Mesenchymal stem cell (in vitro differentiated cells and primary cell): ENCODE measurements at regions not wholly inside any gene's neighbourhood (a gene's known extent, or its start where the extent isn't known, plus 50 kb on each side); places are given as distances from the start of the nearest gene placed in this dataset.

Experiments used
- DNase-seq: peaks from one replicate; pipeline ENCODE4 v3.0.0-alpha.2; 2013
- H2AFZ ChIP-seq: one replicate; pipeline ENCODE4 v1.6.1; 2013; ENCODE audit warnings: low read depth, mild to moderate bottlenecking, control low read depth, inconsistent platforms, low read length, moderate library complexity
- H2AK5ac ChIP-seq: 2 replicates; pipeline ENCODE4 v1.6.1; 2013; ENCODE audit warnings: low read length, moderate library complexity, mild to moderate bottlenecking, inconsistent platforms; ENCODE audit not compliant: severe bottlenecking
- H2BK120ac ChIP-seq: one replicate; pipeline ENCODE4 v1.6.1; 2013; ENCODE audit warnings: low read depth, mild to moderate bottlenecking, inconsistent platforms, low read length, moderate library complexity
- H2BK12ac ChIP-seq, 2 experiments: one replicate each; pipeline ENCODE4 v1.6.1; 2013; ENCODE audit warnings: inconsistent platforms in 2 of 2, low read length in 2 of 2, mild to moderate bottlenecking in 2 of 2, moderate library complexity in 2 of 2, control low read depth in 1 of 2
- H2BK15ac ChIP-seq: one replicate; pipeline ENCODE4 v1.6.1; 2013; ENCODE audit warnings: mild to moderate bottlenecking, low read depth, inconsistent platforms; ENCODE audit not compliant: poor library complexity, severe bottlenecking
- H2BK5ac ChIP-seq: 2 replicates; pipeline ENCODE4 v1.6.1; 2013; ENCODE audit warnings: low read depth, mild to moderate bottlenecking, low read length, control low read depth, inconsistent platforms; ENCODE audit not compliant: poor library complexity, severe bottlenecking
- H3K14ac ChIP-seq, 2 experiments: one replicate each; pipeline ENCODE4 v1.6.1; 2013; ENCODE audit warnings: inconsistent platforms in 2 of 2, low read length in 2 of 2, control low read depth in 1 of 2, mild to moderate bottlenecking in 1 of 2, moderate library complexity in 1 of 2
- H3K18ac ChIP-seq, 2 experiments: one replicate each; pipeline ENCODE4 v1.6.1; 2013; ENCODE audit warnings: inconsistent platforms in 2 of 2, low read length in 2 of 2, control low read depth in 1 of 2, low read depth in 1 of 2, mild to moderate bottlenecking in 1 of 2
- H3K23ac ChIP-seq, 2 experiments: one replicate each; pipeline ENCODE4 v1.6.1; 2013; ENCODE audit warnings: inconsistent platforms in 2 of 2, low read length in 2 of 2, mild to moderate bottlenecking in 2 of 2, moderate library complexity in 2 of 2, control low read depth in 1 of 2
- H3K27ac ChIP-seq: 2 replicates; pipeline ENCODE4 v1.5.1; 2013; ENCODE audit warnings: mild to moderate bottlenecking, moderate library complexity, low read length, control low read depth, inconsistent platforms; ENCODE audit not compliant: poor library complexity, severe bottlenecking
- H3K27me3 ChIP-seq, 2 experiments: 2 replicates each; pipeline versions ENCODE4 v1.6.1 to v1.7.0; 2013; ENCODE audit warnings: low read length in 2 of 2, mild to moderate bottlenecking in 2 of 2, moderate library complexity in 2 of 2, control low read depth in 1 of 2, inconsistent platforms in 1 of 2; ENCODE audit not compliant: control insufficient read depth in 1 of 2, insufficient read depth in 1 of 2
- H3K36me3 ChIP-seq, 2 experiments: 2 replicates each; pipeline versions ENCODE4 v1.6.1 to v1.7.0; 2013; ENCODE audit warnings: low read length in 2 of 2, control low read depth in 1 of 2, inconsistent platforms in 1 of 2, low read depth in 1 of 2, mild to moderate bottlenecking in 1 of 2; ENCODE audit not compliant: insufficient read depth in 2 of 2, control insufficient read depth in 1 of 2
- H3K4ac ChIP-seq, 2 experiments: one replicate each; pipeline ENCODE4 v1.6.1; 2013; ENCODE audit warnings: inconsistent platforms in 2 of 2, low read length in 2 of 2, mild to moderate bottlenecking in 2 of 2, moderate library complexity in 2 of 2, control low read depth in 1 of 2, low read depth in 1 of 2
- H3K4me1 ChIP-seq: 2 replicates; pipeline ENCODE4 v1.6.1; 2013; ENCODE audit warnings: low read depth, low read length, control low read depth; ENCODE audit not compliant: control insufficient read depth, insufficient read depth
- H3K4me2 ChIP-seq: 2 replicates; pipeline ENCODE4 v1.6.1; 2013; ENCODE audit warnings: low read length, mild to moderate bottlenecking, inconsistent platforms; ENCODE audit not compliant: poor library complexity, severe bottlenecking
- H3K4me3 ChIP-seq, 2 experiments: 2 replicates each; pipeline versions ENCODE4 v1.5.1 to v1.7.0; 2013; ENCODE audit warnings: low read length in 2 of 2, mild to moderate bottlenecking in 2 of 2, control low read depth in 1 of 2, low read depth in 1 of 2; ENCODE audit not compliant: insufficient read depth in 1 of 2
- H3K79me1 ChIP-seq: replicated peaks from 2 replicates; pipeline ENCODE4 v1.6.1; 2013; ENCODE audit warnings: mild to moderate bottlenecking, control low read depth, low read length, inconsistent platforms; ENCODE audit not compliant: poor library complexity, severe bottlenecking
- H3K9ac ChIP-seq: 2 replicates; pipeline ENCODE4 v1.7.0; 2013; ENCODE audit warnings: mild to moderate bottlenecking, low read length, moderate library complexity
- H3K9me3 ChIP-seq: 2 replicates; pipeline ENCODE4 v1.7.0; 2013; ENCODE audit warnings: mild to moderate bottlenecking, low read length; ENCODE audit not compliant: control insufficient read depth
- H4K8ac ChIP-seq: one replicate; pipeline ENCODE4 v1.6.1; 2013; ENCODE audit warnings: inconsistent platforms, mild to moderate bottlenecking, low read length, moderate library complexity
- H4K91ac ChIP-seq: one replicate; pipeline ENCODE4 v1.6.1; 2013; ENCODE audit warnings: mild to moderate bottlenecking, low read length, inconsistent platforms
- WGBS: methylation state at CpG from one replicate; pipeline ENCODE4 v1.1.7; 2013; ENCODE audit warnings: mixed read lengths; 5-methylcytosine and 5-hydroxymethylcytosine counted together

DNA sequence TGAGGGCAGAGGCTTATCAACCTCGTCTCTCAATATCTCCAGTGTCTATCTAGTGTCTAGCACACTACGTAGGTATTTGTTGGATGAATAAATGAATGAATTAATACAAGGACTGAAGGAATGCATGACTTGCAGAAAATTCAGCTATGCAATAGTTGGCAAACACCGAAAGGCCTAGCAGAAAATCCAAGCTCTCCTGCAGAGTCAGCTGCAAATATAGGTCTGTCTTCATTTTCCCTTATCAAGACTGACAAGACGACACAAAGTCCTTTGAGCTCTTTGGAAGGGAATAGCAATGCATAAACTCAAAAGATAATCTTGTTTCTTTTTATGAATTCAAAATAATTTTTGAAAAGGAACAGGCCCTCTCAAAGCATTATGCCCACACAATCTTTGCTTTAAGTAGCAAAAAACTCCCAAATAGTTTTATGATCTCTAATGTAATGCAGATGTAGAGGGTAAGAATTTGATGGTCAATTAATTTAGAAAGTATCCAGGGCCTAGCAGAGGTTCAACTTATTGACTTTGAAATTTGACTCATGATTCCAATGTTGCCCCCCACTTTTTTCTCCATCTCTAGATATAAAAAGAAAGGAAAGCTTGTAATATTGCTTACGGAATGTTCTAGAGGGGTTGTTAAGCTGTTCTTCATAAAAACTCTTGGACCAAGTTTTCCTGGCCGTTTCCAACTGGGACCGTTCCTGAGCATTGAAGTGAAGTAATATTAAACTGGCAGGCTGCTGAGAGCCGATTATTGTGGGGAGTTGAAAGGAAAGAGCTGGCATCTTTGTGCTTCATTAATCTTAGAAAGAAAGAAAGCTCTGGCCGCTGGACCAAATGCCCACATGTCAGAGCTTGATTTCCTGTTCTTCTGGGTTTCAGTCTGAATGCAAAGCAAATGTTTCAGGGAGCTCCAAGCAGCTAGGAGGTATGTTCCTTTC lies 227.3 kb downstream of the HS3ST3A1 start:
- Histone ChIP-seq H3K9ac (no peak overlapping the region), H3K27ac (no peak overlapping the region), H2BK15ac (no peak overlapping the region), H2AFZ (no peak overlapping the region), H3K27me3 (no peaks in the 10 kb centered on the region), H3K18ac (no peak overlapping the region), H3K36me3 (no peaks in the 10 kb centered on the region), H3K79me1 (no peaks in the 10 kb centered on the region), H2BK120ac (no peak overlapping the region), H4K8ac (no peak overlapping the region), H4K91ac (no peak overlapping the region), H2BK12ac (no peak overlapping the region), H3K14ac (no peak overlapping the region), H2AK5ac (no peak overlapping the region), H3K4me1 (no peaks in the 10 kb centered on the region), H3K23ac (no peak overlapping the region), H3K4me2 (no peak overlapping the region), H2BK5ac (no peak overlapping the region), H3K4me3 (no peak overlapping the region), H3K4ac (no peak overlapping the region), H3K9me3 (no peaks in the 10 kb centered on the region)
- 92% methylated on average over 7 of the region's 9 CpGs for WGBS
- DNase-seq, result no peak

DNA sequence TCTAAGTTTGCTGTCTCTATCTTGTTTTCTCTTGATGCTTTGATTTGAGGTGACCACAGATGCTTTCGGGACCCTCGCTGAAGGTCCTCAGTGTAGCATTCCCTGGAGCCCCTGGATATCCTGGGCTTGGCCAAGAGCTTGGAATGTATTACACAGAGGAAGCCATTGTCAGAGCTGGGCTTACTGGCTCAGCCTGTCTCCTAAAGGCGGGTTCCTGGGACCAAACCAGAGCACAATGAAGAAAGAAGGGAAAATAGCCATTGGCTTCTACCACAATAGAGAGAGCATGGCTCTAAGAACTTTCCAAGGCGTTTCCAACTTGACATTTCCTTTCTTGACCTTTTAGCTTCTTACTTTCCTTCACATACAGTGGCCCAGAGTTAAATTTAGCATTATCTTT lies 229.3 kb downstream of the HS3ST3A1 start:
- no peak overlapping the region for H3K4me2 ChIP-seq
- H3K27me3 ChIP-seq, result no peaks in the 10 kb centered on the region
- H3K4ac ChIP-seq, result no peak overlapping the region
- no peak overlapping the region for H2BK120ac ChIP-seq
- H2AK5ac ChIP-seq, result no peak overlapping the region
- H2BK5ac ChIP-seq, result no peak overlapping the region
- H4K8ac ChIP-seq, result no peak overlapping the region
- H3K9ac ChIP-seq, result no peak overlapping the region
- H3K23ac ChIP-seq, result no peak overlapping the region
- H3K27ac ChIP-seq, result no peak overlapping the region
- DNase-seq, result no peak
- no peak overlapping the region for H2BK15ac ChIP-seq
- no peak overlapping the region for H2AFZ ChIP-seq
- no peaks in the 10 kb centered on the region for H3K36me3 ChIP-seq
- no peak overlapping the region for H3K14ac ChIP-seq
- H3K4me3 ChIP-seq, result no peak overlapping the region
- H2BK12ac ChIP-seq, result no peak overlapping the region
- no peak overlapping the region for H3K18ac ChIP-seq
- no peaks in the 10 kb centered on the region for H3K9me3 ChIP-seq
- no peaks in the 10 kb centered on the region for H3K79me1 ChIP-seq
- H3K4me1 ChIP-seq, result no peaks in the 10 kb centered on the region
- H4K91ac ChIP-seq, result no peak overlapping the region
- WGBS, result 83% methylated on average over 4 of the region's 4 CpGs

DNA sequence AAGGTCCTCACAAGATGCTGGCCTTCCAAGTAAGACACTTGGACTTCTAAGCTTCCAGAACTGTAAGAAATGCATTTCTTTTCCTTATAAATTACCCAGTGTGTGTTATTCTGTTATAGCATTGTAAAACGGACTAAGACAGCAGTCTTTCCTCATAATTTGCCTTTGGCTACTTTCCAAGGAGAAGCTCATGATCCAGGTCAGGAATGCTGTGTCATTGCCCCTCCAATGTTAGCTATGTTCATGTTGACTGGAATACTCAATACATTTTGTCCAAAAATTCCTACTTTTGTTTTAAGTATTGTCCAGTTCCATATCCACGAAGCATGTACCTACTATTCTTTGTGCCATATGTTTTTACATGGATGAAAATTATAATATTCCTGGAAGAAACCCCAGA lies 234.6 kb downstream of the HS3ST3A1 start:
- Histone ChIP-seq H2AK5ac (no peak overlapping the region), H4K91ac (no peak overlapping the region), H3K14ac (no peak overlapping the region), H3K4me3 (no peak overlapping the region), H2BK5ac (no peak overlapping the region), H2BK15ac (no peak overlapping the region), H2BK120ac (no peak overlapping the region), H3K23ac (no peak overlapping the region), H4K8ac (no peak overlapping the region), H3K9me3 (no peaks in the 10 kb centered on the region), H2BK12ac (no peak overlapping the region), H3K36me3 (no peaks in the 10 kb centered on the region), H3K4me1 (peaks cover 2% of the 10 kb centered on the region), H2AFZ (no peak overlapping the region), H3K9ac (no peak overlapping the region), H3K4ac (no peak overlapping the region), H3K18ac (no peak overlapping the region), H3K27ac (no peak overlapping the region), H3K79me1 (no peaks in the 10 kb centered on the region), H3K27me3 (no peaks in the 10 kb centered on the region), H3K4me2 (no peak overlapping the region)
- 80% methylated on average over 1 of the region's 2 CpGs for WGBS
- DNase-seq, result no peak

DNA sequence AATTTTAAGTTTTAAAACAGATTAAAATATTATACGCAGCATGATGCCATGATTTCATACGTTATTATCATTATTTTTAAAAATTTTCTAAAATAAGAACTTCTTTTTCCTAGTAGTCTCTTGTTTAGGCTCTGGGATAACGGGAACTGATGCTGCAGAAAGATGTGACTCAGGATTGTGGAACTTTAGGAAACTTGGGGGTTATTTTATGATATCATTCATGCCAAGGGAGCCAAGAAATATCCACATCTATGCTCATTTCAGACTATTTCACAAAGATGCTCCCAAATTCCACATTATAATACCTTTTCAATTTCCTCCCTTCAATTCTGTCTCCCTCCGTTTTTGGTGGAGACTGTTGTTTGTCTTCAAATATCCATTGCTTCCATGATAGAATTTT lies 236.4 kb downstream of the HS3ST3A1 start:
- peaks cover 2% of the 10 kb centered on the region for H3K4me1 ChIP-seq
- no peak overlapping the region for H3K27ac ChIP-seq
- no peak overlapping the region for H2BK12ac ChIP-seq
- no peaks in the 10 kb centered on the region for H3K27me3 ChIP-seq
- no peaks in the 10 kb centered on the region for H3K79me1 ChIP-seq
- no peak overlapping the region for H3K23ac ChIP-seq
- no peak overlapping the region for H2AFZ ChIP-seq
- H3K4ac ChIP-seq, result no peak overlapping the region
- no peak overlapping the region for H3K18ac ChIP-seq
- no peak overlapping the region for H2BK15ac ChIP-seq
- no peaks in the 10 kb centered on the region for H3K36me3 ChIP-seq
- H3K14ac ChIP-seq, result no peak overlapping the region
- no peak overlapping the region for H3K4me2 ChIP-seq
- no peak overlapping the region for H2BK5ac ChIP-seq
- H3K9ac ChIP-seq, result peak overlapping the region; percentile 13
- no CpG with 5 or more reads among the region's 4 CpGs for WGBS
- no peak overlapping the region for H3K4me3 ChIP-seq
- no peaks in the 10 kb centered on the region for H3K9me3 ChIP-seq
- no peak for DNase-seq
- no peak overlapping the region for H4K91ac ChIP-seq
- H4K8ac ChIP-seq, result no peak overlapping the region
- no peak overlapping the region for H2BK120ac ChIP-seq
- no peak overlapping the region for H2AK5ac ChIP-seq
